ENCODE measurements at regions not wholly inside any gene's neighbourhood (a gene's known extent, or its start where the extent isn't known, plus 50 kb on each side); places are given as distances from the start of the nearest gene placed in this dataset.
"Not testable (repeated sequence)": the region's sequence is repeated elsewhere in the genome, so short reads cannot be mapped to it uniquely, and the experiment has no call there.

DNA sequence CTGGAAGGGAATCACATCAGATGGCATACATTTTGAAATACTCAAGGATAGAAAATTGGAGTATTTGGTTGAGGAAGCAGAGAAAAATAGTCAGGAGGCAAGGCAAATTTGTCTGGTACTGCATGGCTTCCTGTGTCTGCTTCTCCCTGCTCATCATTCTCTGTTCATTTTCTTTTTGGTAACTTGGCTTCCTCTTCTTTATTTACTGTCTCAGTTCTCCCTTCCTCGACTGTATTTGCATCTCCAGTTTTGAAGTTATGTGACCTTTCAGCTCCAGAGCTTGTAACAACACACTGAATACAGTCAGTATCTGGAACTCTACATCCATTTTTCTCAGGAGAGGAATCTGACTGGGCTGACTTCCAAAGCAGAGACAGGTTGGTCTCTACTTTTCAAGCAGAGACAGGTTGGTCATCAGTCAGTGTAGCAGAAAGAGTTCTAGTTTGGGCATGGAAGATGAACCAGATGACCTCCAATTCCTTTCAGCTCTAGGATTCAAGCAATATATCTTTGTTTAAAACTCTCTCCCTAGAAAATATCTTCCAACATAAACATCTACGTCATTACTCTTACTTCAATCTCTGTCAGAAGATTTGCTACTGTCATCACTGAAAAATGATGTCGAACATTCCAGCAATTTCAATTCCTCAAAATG is 571.2 kb downstream of the ADGRL2 start:
- no peak for DNase-seq (ENCODE audit: low spot score)

DNA sequence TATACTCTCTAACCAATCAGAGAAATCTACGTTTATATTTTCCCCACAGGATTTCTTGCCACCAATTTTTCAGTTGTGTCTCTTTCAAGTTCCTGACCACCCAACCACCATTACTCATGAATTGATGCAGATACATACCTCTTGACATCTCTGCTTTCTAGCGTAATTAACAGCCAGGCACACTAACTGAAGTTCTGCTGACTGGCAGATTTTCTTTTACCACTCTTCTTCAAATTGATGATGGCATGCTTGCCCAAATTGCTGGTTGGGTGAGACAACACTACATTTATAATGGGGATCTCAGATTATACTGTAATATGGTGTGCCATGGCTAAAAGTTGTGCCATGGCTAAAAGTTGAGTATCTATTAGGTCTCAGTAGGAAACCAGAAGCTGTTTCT is 566.7 kb downstream of the ADGRL2 start:
- no peak for DNase-seq (ENCODE audit: low spot score)

DNA sequence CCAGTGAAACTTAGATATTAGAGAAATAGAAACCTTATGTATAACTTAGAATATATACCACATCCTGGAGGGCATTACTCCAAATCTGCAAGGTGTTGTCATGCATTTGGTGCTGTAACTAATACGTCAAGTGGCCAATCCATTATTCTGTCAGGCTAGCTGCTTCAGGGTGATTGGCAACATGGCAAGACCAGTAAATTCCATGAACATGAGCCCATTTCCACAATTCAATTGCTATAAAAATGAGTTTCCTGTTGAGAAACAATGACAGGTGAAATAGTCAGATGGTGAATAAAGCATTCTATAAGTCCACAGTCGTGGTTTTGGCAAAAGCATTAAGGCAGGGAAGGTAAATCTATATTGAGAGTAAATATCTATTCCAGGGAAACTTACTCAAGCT is 566.0 kb downstream of the ADGRL2 start:
- no peak for DNase-seq (ENCODE audit: low spot score)

DNA sequence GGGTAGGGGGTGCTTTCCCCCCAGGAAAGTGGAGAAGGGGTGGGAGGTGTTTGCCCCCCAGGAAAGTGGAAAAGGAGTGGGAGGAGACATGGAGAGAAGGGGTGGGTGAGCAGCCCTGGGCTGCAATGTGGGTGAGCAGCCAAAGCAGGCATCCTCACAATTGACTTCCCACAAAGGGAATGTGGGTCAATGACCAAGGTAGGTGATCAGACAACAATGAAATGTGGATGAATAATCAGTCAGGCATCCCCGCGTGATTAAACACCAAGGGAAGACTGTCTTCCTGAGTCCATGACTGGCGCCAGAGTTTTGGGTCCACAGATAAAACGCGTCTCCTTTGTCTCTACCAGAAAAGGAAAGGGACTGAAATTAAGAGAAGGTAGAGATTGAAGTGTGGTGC is 558.8 kb downstream of the ADGRL2 start:
- not testable (repeated sequence) for DNase-seq (ENCODE audit: low spot score)

DNA sequence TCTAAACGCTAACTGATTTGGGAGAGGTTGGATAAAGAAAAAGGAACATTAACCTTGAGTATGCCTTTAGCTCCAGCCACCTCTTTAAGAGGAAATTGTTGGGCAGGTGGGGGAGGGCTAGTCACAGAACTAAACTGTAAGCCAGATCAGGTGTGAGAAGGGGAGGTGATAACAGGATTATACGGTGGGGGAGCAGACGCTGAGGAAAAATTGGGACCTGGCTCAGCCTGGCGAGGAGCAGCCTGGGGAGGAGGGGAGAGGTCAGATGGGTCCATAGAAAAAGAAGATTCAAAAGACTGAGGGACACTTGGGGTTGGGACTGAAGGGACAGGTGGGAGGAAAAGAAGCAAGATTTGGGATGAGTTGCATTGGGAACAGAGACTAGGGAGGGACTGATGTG is 558.0 kb downstream of the ADGRL2 start:
- DNase-seq (ENCODE audit: low spot score): not testable (repeated sequence)

DNA sequence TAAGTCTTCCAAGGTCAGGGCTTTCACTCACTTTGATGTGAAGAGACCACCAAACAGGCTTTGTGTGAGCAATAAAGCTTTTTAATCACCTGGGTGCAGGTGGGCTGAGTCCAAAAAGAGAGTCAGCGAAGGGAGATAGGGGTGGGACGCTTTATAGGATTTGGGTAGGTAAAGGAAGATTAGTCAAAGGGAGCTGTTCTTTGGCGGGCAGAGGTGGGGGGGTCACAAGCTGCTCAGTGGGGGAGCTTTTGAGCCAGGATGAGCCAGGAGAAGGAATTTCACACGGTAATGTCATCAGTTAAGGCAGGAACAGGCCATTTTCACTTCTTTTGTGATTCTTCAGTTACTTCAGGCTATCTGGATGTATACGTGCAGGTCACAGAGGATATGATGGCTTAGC is 553.8 kb downstream of the ADGRL2 start:
- DNase-seq (ENCODE audit: low spot score): not testable (repeated sequence)

DNA sequence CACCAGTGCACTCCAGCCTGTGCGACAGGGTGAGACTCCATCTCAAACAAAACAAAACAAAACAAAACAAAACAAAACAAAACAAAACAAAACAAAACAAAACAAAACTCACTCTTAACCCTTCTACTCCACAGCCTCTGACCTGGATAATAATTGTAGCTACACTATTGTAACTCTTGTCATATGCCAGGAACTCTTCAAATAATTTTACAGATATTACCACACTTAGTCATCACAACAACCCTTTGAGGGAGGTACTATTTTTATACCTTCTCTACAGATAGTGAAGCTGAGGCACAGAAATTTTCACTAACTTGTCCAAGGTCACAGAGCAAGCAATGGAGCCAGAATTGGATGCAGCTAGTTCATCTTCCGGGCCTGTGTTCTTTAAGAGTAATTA is 547.8 kb downstream of the ADGRL2 start:
- no peak for DNase-seq (ENCODE audit: low spot score)

DNA sequence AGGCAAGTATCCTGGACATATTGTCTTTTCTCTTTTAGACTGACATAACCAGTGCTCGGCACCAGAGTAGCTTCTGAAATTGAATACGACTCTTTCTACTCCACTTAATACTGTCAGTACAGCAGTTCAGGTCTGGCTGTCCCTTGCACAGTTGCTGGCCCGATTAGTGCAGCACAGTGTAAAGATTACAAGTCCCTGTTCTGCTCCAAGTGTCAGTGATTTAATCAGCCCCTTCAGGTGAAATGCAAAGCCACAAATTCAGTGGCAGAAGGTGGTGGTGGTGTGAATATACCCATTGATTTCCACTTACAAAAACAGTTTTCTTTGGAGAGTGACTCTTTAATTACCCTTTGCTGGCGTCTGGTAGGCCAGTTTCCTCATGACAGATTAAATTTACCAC is 545.4 kb downstream of the ADGRL2 start:
- DNase-seq (ENCODE audit: low spot score): no peak

DNA sequence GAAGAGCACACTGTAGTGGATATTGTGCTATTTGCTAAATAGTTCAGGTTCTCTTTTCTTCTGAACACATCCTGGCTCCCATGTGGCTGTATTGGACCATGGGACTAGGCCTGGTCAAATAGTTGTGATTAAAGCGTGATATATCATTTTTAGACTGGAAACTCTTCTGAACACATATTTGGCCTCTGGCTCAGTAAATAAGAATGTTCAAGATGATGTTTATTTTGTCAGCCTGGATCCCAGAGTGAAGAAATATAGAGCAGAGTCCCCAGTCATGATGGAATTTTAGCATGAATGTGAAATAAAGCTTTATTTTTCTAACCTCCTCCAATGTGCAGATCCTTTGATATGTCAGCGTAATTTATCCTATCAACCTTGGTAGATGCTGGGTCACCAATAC is 542.6 kb downstream of the ADGRL2 start:
- no peak for DNase-seq (ENCODE audit: low spot score)

DNA sequence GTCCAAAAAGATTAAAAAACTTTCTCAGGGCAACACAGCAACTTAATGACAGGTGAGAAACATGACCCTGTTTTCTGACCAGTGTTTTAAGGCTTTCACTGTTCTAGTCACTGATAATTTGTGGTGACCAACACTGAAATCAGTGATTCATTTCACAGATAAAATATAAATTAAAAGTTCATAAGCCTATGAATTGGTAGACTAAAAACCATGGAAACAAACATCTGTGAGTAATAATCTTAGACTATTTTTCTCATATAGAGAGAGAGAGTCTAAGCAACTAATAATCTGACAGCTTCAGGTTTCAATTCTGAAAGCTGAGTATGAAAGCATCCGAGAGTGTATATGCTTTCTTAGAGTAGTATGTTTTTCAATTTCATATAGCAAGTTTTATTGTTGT is 536.9 kb downstream of the ADGRL2 start:
- no peak for DNase-seq (ENCODE audit: low spot score)

DNA sequence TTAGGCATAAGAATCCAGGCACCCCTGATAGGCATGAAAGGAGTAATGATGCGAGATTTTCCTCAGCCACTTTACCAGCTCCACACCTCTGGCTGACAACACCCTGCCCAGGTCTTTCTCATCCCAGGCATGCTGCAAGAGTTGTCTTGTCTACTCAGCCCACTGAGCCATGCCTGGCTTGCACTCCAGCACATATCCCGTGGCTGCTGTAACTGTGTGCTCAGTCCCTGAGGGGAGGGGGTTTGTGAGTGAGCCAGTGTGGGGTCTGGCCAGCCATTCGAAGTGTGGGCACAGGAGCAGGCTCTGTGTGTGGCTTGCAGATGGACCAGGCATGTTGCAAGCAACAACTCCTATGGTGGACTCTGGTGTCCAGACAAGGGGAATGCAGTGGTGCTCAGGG is 529.6 kb downstream of the ADGRL2 start:
- no peak for DNase-seq (ENCODE audit: low spot score)

DNA sequence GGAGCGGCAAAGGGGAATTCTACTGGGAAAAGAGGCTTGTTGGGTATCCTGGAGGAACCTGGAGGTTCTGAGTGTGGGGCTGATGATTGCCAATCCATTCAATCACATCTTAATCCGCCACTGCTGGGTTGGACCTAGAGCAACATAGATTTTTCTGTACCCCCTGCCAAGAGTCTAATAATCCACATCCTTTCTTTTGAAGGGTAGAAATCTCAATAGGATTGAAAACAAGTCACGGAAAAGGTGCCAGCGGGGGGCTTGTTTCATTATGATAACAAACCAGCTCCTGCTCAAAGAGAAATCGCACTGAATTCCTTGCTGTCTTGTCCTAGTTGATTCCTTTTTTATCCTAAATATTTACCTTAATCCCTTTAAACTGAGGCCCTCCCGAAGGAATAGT is 528.5 kb downstream of the ADGRL2 start:
- DNase-seq (ENCODE audit: low spot score): no peak

DNA sequence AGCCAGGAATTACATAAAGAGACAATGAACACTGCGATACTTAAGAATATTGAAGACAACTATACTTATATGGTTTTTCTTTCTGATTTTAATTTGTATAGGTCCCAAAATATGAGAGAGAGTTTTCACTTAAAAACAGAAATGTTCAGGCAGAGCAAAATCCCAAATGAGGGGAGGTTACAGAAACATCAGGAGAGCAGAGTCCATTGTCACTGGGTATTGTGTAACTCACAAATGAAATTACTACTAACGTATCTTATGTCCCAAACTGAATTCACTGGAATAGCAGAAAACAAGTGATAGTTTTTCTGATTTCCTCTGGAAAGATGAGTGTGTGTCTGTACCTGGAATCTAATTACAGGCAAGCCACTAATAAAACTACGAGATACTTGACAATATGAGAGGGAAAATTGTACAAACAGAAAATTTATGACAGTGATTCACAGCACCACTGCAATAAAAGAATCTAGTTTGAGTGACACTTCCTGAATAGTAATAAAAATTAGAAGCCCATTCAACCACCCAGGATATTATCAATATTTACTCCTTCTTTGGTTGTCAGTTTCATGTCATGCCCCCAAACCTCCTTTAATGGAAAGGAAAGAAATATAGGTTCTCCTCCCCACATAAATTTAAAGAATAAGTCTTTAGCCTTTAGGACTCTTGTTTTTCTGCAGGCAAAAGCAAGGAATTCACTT is 522.6 kb downstream of the ADGRL2 start:
- DNase-seq (ENCODE audit: low spot score): no peak

DNA sequence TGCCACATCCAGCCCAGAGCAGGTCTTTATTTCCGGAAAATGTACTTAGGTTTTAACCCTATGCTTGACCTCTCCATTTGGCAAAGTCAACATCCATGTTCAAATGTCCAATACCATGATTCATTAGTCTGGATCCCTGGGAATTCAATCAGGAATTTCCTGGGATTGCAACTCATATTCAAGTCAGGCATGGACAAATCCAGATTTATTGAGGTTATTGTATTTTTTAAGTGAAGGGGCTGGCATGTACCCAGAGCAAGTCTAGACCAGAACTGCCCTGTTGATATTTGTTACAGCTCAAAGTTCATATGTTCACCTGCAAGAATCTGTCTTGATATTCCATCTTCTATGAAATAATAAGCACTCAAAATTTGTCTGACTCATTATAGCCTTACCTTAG is 521.1 kb downstream of the ADGRL2 start:
- no peak for DNase-seq (ENCODE audit: low spot score)

DNA sequence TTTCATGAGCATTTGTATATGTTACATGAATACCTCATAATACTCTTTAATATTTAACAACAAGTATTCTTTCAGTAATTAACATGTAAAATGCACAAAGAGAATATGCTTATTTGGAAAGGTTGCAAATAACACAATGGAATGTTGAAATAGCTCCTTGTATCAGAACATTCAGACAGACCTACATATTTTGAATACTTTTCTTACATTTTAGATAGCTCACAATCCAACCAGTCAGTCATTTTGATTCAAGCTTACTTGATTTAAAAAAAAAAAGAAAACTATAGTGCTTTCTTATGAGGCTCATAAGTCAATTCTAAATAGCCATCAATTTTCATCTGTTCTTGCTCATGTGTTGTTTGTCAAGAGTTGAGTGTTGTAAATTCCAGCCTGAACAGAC is 518.8 kb downstream of the ADGRL2 start:
- no peak for DNase-seq (ENCODE audit: low spot score)

DNA sequence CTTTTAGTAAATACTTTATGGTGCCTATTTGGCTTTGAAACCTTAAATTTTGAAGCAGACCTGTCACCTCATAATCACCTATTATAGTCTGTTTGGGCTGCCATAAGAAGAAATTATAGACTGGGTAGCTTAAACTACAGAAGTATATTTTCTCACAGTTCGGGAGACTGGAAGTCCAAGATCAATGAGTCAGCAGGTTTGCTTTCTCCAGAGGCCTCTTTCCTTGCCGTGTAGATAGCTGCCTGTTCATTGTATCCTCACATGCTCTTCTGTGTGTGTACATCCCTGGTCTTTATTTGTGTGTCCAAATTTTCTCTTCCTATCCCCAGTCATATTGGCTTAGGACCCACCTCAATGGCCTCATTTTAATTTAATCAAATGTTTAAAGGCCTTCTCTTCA is 518.2 kb downstream of the ADGRL2 start:
- DNase-seq (ENCODE audit: low spot score): no peak

DNA sequence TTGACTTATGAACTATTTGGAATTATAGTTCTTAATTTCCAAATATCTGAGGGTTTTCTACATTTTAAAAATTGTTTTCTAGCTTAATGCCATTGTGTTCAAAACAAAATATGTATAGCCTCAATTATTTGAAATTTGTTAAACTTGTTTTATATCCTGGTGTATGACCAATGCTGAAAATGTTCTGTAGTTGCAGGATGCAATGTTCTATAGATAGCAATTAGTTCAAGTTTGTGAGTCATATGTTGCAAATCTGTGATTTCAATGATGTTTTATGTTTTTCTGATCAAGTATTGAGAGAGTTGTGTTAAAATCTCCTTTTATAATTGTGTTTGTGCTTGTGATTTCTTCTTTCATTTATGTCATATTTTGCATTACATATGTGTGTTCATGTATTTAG is 517.5 kb downstream of the ADGRL2 start:
- DNase-seq (ENCODE audit: low spot score): no peak

DNA sequence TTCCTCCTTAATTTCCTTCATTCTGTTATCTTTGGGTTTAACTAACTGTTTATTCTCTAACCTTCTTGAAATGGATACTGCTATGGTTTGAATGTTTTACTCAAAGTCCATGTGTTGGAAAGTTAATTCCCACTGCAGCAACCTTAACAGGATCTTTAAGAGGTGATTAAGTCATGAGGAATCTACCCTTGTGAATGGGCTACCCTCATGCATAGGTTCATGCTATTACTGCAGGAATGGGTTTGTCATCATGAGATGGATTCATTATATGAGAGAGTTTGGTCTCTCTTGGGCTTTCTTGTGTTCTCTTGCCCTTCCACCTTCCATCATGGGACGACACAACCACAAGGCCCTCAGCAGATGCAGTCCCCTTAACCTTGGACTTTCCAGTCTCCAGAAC is 516.9 kb downstream of the ADGRL2 start:
- no peak for DNase-seq (ENCODE audit: low spot score)

DNA sequence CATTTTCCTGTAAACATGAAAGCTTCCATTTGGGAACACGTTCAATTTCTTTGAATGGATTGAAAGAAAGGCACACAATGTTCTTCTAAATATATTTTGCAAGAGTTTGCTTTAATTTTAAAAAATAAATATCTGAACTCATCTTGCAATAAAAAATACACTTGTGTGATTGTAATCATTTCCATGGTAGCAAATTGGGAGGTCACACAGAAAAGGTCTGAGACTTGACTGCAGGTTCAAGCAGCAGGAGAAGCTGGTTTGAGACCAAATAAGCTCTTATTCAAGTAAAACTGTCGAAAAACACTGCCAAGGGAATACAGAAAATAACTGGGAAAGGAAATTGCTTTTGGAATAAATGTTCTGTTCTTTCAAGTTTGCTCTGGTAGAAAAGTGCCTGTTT is 498.9 kb downstream of the ADGRL2 start:
- no peak for DNase-seq (ENCODE audit: low spot score)

DNA sequence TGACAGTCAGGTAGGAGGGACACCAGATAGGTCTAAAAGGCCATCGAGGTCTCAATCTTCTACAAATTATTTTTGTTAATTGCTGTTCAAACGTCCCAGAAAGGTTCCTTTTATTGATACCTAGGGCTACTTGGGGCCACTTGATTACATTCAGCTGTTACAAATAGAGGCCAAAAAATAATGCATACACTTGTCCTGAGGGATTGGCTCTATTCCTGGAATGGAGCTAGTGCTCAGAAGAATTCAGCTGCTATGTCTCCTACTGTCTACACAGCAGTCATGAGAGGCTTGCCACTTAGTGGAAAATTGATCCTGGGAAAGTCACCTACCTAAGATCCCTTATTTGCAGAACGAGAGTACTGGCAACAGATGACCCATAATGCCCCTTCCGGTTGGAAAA is 498.3 kb downstream of the ADGRL2 start:
- no peak for DNase-seq (ENCODE audit: low spot score)

DNA sequence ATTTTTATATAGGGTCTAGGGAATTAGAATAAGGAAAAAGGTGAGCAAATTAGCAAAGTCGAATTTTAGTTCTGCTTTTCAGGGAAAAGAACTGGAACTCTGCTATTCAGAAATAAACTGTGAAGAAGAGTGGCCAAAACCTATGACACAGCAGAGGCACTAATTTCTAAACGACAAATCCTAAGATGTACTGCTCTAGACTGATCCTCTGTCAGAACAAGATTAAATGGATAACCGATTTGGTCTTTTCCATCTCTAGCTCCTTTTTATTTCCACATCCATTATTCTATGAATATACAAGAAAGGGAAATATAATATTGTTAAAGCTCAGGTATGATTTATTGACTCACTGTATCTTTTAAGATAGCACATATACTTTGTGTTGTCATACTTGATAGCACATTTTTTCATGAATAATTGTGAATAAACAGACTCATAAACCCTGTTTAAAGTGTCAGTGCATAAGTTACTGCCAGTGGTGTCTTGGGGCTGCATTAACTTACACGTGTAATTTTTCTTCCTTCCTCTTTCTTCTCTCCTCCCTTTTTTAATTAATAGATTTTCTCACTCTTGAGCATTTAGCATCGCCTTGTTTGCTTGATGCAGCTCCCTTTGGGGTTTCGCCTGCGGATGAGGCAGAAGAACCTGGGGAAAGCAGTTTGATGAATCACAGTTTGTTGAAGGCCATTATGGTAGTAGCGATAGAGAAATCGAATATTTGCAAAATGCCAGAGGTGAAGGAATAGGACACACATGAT is 496.6 kb downstream of the ADGRL2 start:
- DNase-seq (ENCODE audit: low spot score): no peak

DNA sequence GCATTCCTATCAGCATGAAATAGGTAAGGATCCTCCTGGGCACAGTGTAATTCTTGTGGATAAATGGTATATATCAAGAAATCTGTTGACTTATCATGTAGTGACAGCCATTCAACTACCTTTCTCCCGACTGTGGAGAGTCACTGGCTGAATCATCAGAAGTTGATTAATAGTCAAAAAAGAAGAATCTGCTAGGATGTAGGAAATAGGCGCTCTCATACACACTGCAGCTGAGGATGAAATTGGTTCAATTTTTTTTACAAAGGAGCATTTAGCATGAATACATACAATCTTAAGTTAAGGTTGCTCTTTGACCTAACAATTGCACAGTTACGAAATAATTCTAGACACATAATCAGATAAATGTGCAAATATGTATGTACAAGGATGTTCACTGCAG is 486.8 kb downstream of the ADGRL2 start:
- DNase-seq (ENCODE audit: low spot score): no peak

DNA sequence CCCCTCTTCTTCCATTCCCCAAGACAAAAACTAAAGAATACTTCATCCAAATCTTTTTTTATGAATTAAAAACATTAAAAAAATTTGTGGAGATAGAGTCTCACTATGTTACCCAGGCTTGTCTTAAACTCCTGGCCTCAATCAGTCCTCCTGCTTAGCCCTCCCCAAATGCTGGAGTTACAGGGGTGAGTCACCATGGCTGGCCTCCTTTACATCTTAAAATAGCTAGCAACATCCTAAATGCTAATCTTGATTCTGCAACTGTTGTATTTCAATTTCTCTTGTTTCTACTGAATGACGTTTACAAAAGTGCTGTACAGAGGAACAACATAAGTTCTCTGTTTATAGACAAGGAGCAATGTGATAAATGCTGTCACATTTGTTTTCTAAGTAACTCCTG is 483.5 kb downstream of the ADGRL2 start:
- no peak for DNase-seq (ENCODE audit: low spot score)

Data from germinal center (tissue), 1 donor.